IMR-90 (cell line): ENCODE measurements at regions not wholly inside any gene's neighbourhood (a gene's known extent, or its start where the extent isn't known, plus 50 kb on each side); places are given as distances from the start of the nearest gene placed in this dataset.
"Not testable (repeated sequence)": the region's sequence is repeated elsewhere in the genome, so short reads cannot be mapped to it uniquely, and the experiment has no call there.

Experiments used
- ATAC-seq: fragments of 200-7000 bp; cut with Tn5 transposase; 2 replicates; pipeline ENCODE4 v1.9.1; 2020; ENCODE audit warnings: low read depth, mild to moderate bottlenecking, moderate library complexity
- BruUV-seq: library from RNA; stranded (reverse); fragments of 400-500 nt; replicated peaks from 2 replicates; lab custom pipeline; 2021; lab: Mats Ljungman, UMichigan
- CTCF ChIA-PET: fragments of 300-600 bp; formaldehyde crosslinking; extraction: SDS; loops from one replicate; lab custom pipeline; 2021; ENCODE audit warnings: antibody characterized with exemption; lab: Yijun Ruan, JAX
- POLR2A ChIA-PET: fragments of 300-600 bp; sonication (Branson Sonifier 250); formaldehyde crosslinking; loops from one replicate; lab custom pipeline; 2022; ENCODE audit warnings: antibody characterized with exemption; ENCODE audit not compliant: unreplicated experiment; lab: Charles Lee
- DNase-seq: peaks from one replicate; pipeline ENCODE4 v3.0.0; 2013
- H2AFZ ChIP-seq: replicated peaks from 2 replicates; pipeline ENCODE3; 2013; ENCODE audit warnings: low read length, mild to moderate bottlenecking; ENCODE audit not compliant: poor library complexity
- H2AK5ac ChIP-seq: 2 replicates; pipeline ENCODE4 v1.6.1; 2013; ENCODE audit warnings: low read depth, low read length, inconsistent platforms
- H2AK9ac ChIP-seq: replicated peaks from 2 replicates; pipeline ENCODE3; 2013; ENCODE audit warnings: mild to moderate bottlenecking, low read depth, low read length, moderate library complexity; ENCODE audit not compliant: poor library complexity
- H2BK120ac ChIP-seq: 2 replicates; pipeline ENCODE4 v1.6.1; 2013; ENCODE audit warnings: low read depth, low read length, inconsistent platforms
- H2BK15ac ChIP-seq: 3 replicates; pipeline ENCODE4 v1.6.1; 2013; ENCODE audit warnings: low read depth, low read length, inconsistent platforms
- H2BK20ac ChIP-seq: 2 replicates; pipeline ENCODE4 v1.6.1; 2013; ENCODE audit warnings: low read depth, mild to moderate bottlenecking, inconsistent platforms, low read length, moderate library complexity
- H2BK5ac ChIP-seq: 2 replicates; pipeline ENCODE4 v1.6.1; 2013; ENCODE audit warnings: mild to moderate bottlenecking, low read depth, low read length, inconsistent platforms; ENCODE audit not compliant: poor library complexity, severe bottlenecking
- H3K14ac ChIP-seq: replicated peaks from 2 replicates; pipeline ENCODE4 v1.6.1; 2013; ENCODE audit warnings: low read depth, low read length, inconsistent platforms
- H3K18ac ChIP-seq: 2 replicates; pipeline ENCODE4 v1.6.1; 2013; ENCODE audit warnings: low read depth, low read length, control low read depth
- H3K23ac ChIP-seq: 2 replicates; pipeline ENCODE4 v1.6.1; 2013; ENCODE audit warnings: low read depth, low read length, inconsistent platforms
- H3K27ac ChIP-seq: 2 replicates; pipeline ENCODE4 v1.5.1; 2013; ENCODE audit warnings: mild to moderate bottlenecking, control low read depth, low read length; ENCODE audit not compliant: insufficient read depth
- H3K27me3 ChIP-seq: 2 replicates; pipeline ENCODE4 v1.6.1; 2013; ENCODE audit warnings: low read length; ENCODE audit not compliant: control insufficient read depth, insufficient read depth
- H3K36me3 ChIP-seq: 2 replicates; pipeline ENCODE4 v1.6.1; 2013; ENCODE audit warnings: low read length, mixed read lengths; ENCODE audit not compliant: control insufficient read depth, insufficient read depth
- H3K4ac ChIP-seq: 2 replicates; pipeline ENCODE4 v1.6.1; 2013; ENCODE audit warnings: low read depth, low read length, inconsistent platforms
- H3K4me1 ChIP-seq: 2 replicates; pipeline ENCODE4 v1.6.1; 2013; ENCODE audit warnings: low read length, mixed read lengths; ENCODE audit not compliant: control insufficient read depth, insufficient read depth
- H3K4me2 ChIP-seq: 2 replicates; pipeline ENCODE4 v1.6.1; 2013; ENCODE audit warnings: low read depth, mild to moderate bottlenecking, control low read depth, low read length, moderate library complexity
- H3K4me3 ChIP-seq: 2 replicates; pipeline ENCODE4 v1.5.1; 2013; ENCODE audit warnings: low read depth, mild to moderate bottlenecking, control low read depth, low read length, moderate library complexity; ENCODE audit not compliant: insufficient read depth
- H3K56ac ChIP-seq: 2 replicates; pipeline ENCODE4 v1.6.1; 2013; ENCODE audit warnings: low read length, inconsistent platforms; ENCODE audit not compliant: insufficient read depth; ENCODE audit errors: extremely low read depth
- H3K79me1 ChIP-seq, 2 experiments: 2 replicates each; pipeline ENCODE4 v1.6.1; 2013; ENCODE audit warnings: low read length in 2 of 2, inconsistent platforms in 1 of 2, low read depth in 1 of 2
- H3K9ac ChIP-seq: 2 replicates; pipeline ENCODE4 v1.6.1; 2013; ENCODE audit warnings: low read depth, low read length, control low read depth
- H3K9me1 ChIP-seq: 2 replicates; pipeline ENCODE4 v1.6.1; 2013; ENCODE audit warnings: low read length, inconsistent platforms; ENCODE audit not compliant: insufficient read depth
- H3K9me3 ChIP-seq: 2 replicates; pipeline ENCODE4 v1.6.1; 2013; ENCODE audit warnings: low read length; ENCODE audit not compliant: control insufficient read depth, insufficient read depth
- H4K20me1 ChIP-seq: 2 replicates; pipeline ENCODE4 v1.6.1; 2013; ENCODE audit warnings: low read length, inconsistent platforms; ENCODE audit not compliant: insufficient read depth
- H4K5ac ChIP-seq: 2 replicates; pipeline ENCODE4 v1.6.1; 2013; ENCODE audit warnings: mild to moderate bottlenecking, low read depth, low read length, control low read depth
- H4K8ac ChIP-seq, 2 experiments: 2 replicates each; pipeline ENCODE4 v1.6.1; 2013; ENCODE audit warnings: low read depth in 2 of 2, low read length in 2 of 2, control low read depth in 1 of 2, inconsistent platforms in 1 of 2
- H4K91ac ChIP-seq: 2 replicates; pipeline ENCODE4 v1.6.1; 2013; ENCODE audit warnings: low read depth, low read length, inconsistent platforms; ENCODE audit not compliant: insufficient read depth
- WGBS, 2 experiments: methylation state at CpG; one replicate each; pipeline versions ENCODE4 v1.1.5 to v1.1.7; 2013; ENCODE audit warnings: missing lambda C conversion rate in 2 of 2; ENCODE audit not compliant: insufficient read length in 1 of 2; ENCODE audit errors: extremely low coverage in 2 of 2; 5-methylcytosine and 5-hydroxymethylcytosine counted together
- dilution Hi-C: fragments of 300-500 bp; cut with HindIII; formaldehyde crosslinking; loops from one replicate; pipeline ENCODE4 v1.14.3; 2018; ENCODE audit warnings: low sequenced_read_pairs; ENCODE audit not compliant: unreplicated experiment
- in situ Hi-C: fragments of 300-500 bp; cut with MboI; formaldehyde crosslinking; loops from 3 replicates; pipeline ENCODE4 v1.14.3; 2019; ENCODE audit warnings: low sequenced_read_pairs, inconsistent platforms, mixed read lengths
- intact Hi-C: fragments of 100-400 bp; cut with micrococcal nuclease; formaldehyde crosslinking; loops from 2 replicates; pipeline ENCODE4 v1.10.0; 2022

DNA sequence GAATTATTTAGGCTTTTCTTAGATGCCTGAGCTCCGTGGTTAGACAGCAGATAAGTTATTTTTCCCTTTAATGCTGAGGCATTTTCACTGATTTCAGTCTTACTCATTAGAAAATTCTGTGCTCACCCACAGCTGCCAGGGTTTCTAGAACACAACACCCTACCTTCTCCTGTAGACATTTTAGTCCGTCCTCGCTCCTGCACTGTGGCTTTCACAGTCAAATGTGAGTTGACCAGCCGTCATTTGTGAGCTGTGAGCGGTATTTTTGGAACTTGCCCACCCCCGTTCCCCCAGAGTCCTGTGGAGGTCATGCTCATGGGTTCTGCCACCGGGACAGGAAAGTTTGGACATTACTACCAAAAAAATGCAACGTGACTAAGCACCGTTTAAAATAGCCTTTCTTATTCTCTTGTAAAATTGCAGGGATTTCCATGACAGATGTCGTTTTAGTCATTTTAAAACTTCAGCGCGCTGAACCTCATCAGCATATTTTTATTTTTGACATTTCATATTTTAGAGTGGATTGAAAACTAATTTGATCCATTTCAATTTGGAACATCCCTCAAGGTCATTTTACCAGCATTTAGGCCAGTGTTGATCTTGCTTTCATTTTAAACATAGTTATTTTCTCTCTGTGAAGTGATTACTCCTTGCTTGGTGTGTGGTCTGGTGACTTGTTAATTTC lies 249.6 kb upstream of the PLGLB2 start:
- H3K14ac ChIP-seq, intact Hi-C loops, H3K79me1 ChIP-seq, H3K4me1 ChIP-seq, H3K4me3 ChIP-seq, H2AK9ac ChIP-seq, H2AK5ac ChIP-seq, dilution Hi-C loops, H2BK120ac ChIP-seq, H3K36me3 ChIP-seq, ATAC-seq, H4K8ac ChIP-seq, H4K91ac ChIP-seq, H3K9me1 ChIP-seq, CTCF ChIA-PET, H3K56ac ChIP-seq, POLR2A ChIA-PET, H2BK15ac ChIP-seq, H3K23ac ChIP-seq, H3K9ac ChIP-seq, H3K27me3 ChIP-seq, H4K5ac ChIP-seq, H3K4ac ChIP-seq, in situ Hi-C loops, H2BK20ac ChIP-seq, H3K9me3 ChIP-seq, H2AFZ ChIP-seq, BruUV-seq, DNase-seq: not testable (repeated sequence)
- H4K20me1 ChIP-seq = peaks cover 51% of the 10 kb centered on the region
- WGBS, 2 experiments = no CpG with 5 or more reads among the region's 12 CpGs
- peak overlapping the region; percentile 45; the same call in 1 of the 2 replicates for H3K27ac ChIP-seq
- peak overlapping the region; percentile 15 for H2BK5ac ChIP-seq
- 0 out of 2 replicates have a peak overlapping the region, but pooled peaks have one; percentile 29 for H3K18ac ChIP-seq
- peak overlapping the region; percentile 78 for H3K4me2 ChIP-seq

DNA sequence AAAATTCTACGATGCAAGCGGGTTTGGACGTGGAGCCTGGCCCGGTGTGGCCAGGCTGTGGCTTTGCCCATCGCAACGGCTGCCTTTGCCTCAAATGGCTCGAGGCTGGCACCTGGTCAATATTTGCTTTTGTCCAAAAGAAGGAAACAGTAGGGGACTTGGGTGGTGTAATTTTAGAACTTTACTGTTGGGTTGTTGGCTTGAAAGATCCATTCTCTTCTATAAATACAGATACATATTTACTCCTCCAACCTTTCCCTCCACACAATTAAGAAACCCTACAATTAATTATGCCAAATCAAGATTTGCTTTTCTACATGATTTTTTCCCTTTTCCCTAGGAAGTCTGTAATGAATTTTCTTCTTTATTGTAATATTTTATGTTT lies 249.0 kb upstream of the PLGLB2 start:
- DNase-seq, H4K8ac ChIP-seq, H2AK9ac ChIP-seq, H3K56ac ChIP-seq, H2BK120ac ChIP-seq, H3K79me1 ChIP-seq, H2BK5ac ChIP-seq, ATAC-seq, H3K9me3 ChIP-seq, H3K23ac ChIP-seq, H3K18ac ChIP-seq, H3K14ac ChIP-seq, CTCF ChIA-PET, H4K5ac ChIP-seq, H3K9ac ChIP-seq, H2AFZ ChIP-seq, H3K36me3 ChIP-seq, H2AK5ac ChIP-seq, H3K4ac ChIP-seq, dilution Hi-C loops, H3K4me3 ChIP-seq, intact Hi-C loops, H3K9me1 ChIP-seq, H2BK15ac ChIP-seq, H4K91ac ChIP-seq, H3K27me3 ChIP-seq, BruUV-seq, H3K27ac ChIP-seq, in situ Hi-C loops, POLR2A ChIA-PET, H2BK20ac ChIP-seq, H3K4me1 ChIP-seq: not testable (repeated sequence)
- WGBS, 2 experiments = no CpG with 5 or more reads among the region's 7 CpGs
- H3K4me2 ChIP-seq = peak overlapping the region; percentile 78
- peaks cover 46% of the 10 kb centered on the region for H4K20me1 ChIP-seq
